PFSK-1 (cell line): ENCODE measurements at regions not wholly inside any gene's neighbourhood (a gene's known extent, or its start where the extent isn't known, plus 50 kb on each side); places are given as distances from the start of the nearest gene placed in this dataset.

ENCODE experiments used
- FOXP2 ChIP-seq: optimal IDR thresholded peaks from 2 replicates; pipeline ENCODE3; 2011; ENCODE audit warnings: borderline replicate concordance, control low read depth, inconsistent platforms; ENCODE audit not compliant: insufficient read depth; ENCODE audit errors: extremely low read length, extremely low read depth
- POLR2AphosphoS5 ChIP-seq: IDR thresholded peaks from 2 replicates; pipeline ENCODE4 v1.6.1; 2012; ENCODE audit warnings: low read depth, mild to moderate bottlenecking, control low read depth, low read length, moderate library complexity
- SIN3A ChIP-seq: IDR thresholded peaks from 2 replicates; pipeline ENCODE4 v1.6.1; 2012; ENCODE audit warnings: mild to moderate bottlenecking, low read length, moderate library complexity, borderline replicate concordance; ENCODE audit not compliant: insufficient read depth
- TAF1 ChIP-seq: IDR thresholded peaks from 2 replicates; pipeline ENCODE4 v1.6.1; 2012; ENCODE audit warnings: low read length, control low read depth, borderline replicate concordance; ENCODE audit not compliant: insufficient read depth
- TF ChIP-seq, protein P1 (sequence below), 2 experiments: IDR thresholded peaks; 2 replicates each; pipeline versions ENCODE4 v1.6.1 to v1.8.0; 2011 to 2012; ENCODE audit warnings: low read depth in 2 of 2, low read length in 2 of 2, control low read depth in 1 of 2, inconsistent platforms in 1 of 2, mild to moderate bottlenecking in 1 of 2, moderate library complexity in 1 of 2; ENCODE audit not compliant: insufficient read depth in 1 of 2

DNA sequence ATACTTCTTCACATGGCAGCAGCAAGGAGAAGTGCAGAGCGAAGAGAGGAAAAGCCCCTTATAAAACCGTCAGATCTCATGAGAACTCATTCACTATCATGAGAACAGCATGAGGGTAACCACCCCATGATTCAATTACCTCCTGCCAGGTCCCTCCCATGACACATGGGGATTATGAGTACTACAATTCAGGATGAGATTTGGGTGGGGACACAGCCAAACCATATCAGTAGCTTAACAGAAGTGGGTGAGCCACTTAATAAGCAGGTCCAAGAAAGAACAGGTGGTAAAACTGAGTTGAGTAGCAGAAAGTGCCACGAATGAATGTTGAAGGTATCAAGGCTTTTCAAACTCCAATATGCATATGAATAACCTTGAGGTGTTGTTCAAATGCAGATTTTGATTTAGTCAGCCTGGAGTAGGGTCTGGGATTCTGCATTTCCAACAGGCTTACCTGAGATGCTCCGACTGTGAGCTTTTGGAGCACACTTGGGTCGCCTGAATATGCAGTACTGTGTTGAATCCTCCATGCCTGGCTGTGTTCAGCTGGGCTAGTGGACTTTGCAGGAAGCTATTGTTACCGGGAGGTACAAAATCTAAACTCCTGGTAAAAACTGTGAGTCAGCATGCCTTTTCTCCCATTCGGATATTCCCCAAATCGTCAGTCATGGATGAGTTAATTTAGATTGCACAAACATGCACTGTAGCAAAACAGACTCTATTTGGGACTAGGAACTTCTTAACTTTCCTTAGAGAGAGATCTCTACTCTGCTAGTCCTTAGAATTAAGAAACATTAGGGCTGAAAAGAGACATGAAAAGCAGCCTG is 69.0 kb upstream of the PRKCQ start:
- TF ChIP-seq, protein P1, sequence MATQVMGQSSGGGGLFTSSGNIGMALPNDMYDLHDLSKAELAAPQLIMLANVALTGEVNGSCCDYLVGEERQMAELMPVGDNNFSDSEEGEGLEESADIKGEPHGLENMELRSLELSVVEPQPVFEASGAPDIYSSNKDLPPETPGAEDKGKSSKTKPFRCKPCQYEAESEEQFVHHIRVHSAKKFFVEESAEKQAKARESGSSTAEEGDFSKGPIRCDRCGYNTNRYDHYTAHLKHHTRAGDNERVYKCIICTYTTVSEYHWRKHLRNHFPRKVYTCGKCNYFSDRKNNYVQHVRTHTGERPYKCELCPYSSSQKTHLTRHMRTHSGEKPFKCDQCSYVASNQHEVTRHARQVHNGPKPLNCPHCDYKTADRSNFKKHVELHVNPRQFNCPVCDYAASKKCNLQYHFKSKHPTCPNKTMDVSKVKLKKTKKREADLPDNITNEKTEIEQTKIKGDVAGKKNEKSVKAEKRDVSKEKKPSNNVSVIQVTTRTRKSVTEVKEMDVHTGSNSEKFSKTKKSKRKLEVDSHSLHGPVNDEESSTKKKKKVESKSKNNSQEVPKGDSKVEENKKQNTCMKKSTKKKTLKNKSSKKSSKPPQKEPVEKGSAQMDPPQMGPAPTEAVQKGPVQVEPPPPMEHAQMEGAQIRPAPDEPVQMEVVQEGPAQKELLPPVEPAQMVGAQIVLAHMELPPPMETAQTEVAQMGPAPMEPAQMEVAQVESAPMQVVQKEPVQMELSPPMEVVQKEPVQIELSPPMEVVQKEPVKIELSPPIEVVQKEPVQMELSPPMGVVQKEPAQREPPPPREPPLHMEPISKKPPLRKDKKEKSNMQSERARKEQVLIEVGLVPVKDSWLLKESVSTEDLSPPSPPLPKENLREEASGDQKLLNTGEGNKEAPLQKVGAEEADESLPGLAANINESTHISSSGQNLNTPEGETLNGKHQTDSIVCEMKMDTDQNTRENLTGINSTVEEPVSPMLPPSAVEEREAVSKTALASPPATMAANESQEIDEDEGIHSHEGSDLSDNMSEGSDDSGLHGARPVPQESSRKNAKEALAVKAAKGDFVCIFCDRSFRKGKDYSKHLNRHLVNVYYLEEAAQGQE (IDR thresholded peaks at IDR 0.05; ENCODE audit: insufficient read depth in 1 of 2, low read depth in 2 of 2, low read length in 2 of 2) = no peak
- TF ChIP-seq FOXP2 = no peak
- TF ChIP-seq POLR2AphosphoS5 = no peak
- no peak for TF ChIP-seq TAF1
- TF ChIP-seq SIN3A = no peak

DNA sequence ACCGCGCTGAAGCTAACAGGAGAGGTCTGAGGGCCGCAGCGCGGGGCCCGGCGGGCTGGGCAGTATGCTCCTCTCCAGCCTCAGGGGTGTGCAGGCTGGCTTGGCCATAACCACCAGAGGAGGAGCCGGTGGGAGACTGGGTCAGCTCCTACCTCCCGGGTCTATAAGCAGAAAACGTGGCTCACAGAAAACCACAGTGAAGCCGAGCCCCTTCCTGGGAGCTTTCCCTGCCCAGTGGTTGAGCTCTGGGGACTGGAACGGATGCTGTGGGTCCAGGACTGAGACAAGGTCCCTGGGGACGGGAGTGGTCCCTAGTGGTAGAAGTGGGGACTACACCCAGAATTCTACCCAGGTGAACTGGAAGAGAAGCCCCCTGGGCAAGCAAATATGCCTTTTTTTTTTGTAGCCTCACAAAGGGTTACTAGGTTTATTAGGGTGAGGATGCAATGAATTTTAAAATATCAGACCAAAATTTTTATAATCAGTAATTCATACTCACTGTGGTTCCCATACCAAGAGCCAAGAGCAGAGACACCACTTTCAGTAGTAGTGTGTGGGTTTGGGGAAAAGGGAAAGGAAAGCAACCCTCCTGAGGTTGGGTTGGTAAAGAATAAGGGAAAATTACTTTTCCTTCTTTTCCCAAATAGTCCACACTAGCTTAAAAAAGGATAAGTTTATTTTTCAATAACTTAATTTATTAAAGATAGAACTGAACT is 67.9 kb upstream of the PRKCQ start:
- TF ChIP-seq, protein P1 (IDR thresholded peaks at IDR 0.05; ENCODE audit: insufficient read depth in 1 of 2, low read depth in 2 of 2, low read length in 2 of 2) = no peak
- TF ChIP-seq TAF1 (no peak), POLR2AphosphoS5 (no peak), SIN3A (no peak), FOXP2 (no peak)

DNA sequence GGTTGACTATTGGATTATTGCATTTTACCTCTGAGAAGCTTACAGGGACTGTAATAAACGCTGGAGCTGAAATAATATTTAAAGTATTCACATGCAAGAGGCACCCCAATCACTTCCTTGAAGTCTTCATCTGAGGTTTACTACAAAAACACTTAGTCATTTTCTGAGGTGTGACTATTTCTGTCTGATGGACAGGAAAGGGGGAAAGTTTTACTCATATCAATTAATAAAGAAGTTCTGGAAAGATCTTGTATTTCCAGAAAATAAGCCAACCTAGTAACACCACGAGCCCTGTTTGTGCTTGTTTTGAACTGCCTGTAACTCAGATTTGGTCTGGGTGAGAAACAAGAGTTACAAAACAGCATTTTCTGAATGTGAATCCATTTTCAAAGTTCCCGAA is 63.9 kb upstream of the PRKCQ start:
- no peak for TF ChIP-seq FOXP2
- TF ChIP-seq SIN3A = no peak
- TF ChIP-seq TAF1 = no peak
- TF ChIP-seq, protein P1 (IDR thresholded peaks at IDR 0.05; ENCODE audit: insufficient read depth in 1 of 2, low read depth in 2 of 2, low read length in 2 of 2) = no peak
- no peak for TF ChIP-seq POLR2AphosphoS5

DNA sequence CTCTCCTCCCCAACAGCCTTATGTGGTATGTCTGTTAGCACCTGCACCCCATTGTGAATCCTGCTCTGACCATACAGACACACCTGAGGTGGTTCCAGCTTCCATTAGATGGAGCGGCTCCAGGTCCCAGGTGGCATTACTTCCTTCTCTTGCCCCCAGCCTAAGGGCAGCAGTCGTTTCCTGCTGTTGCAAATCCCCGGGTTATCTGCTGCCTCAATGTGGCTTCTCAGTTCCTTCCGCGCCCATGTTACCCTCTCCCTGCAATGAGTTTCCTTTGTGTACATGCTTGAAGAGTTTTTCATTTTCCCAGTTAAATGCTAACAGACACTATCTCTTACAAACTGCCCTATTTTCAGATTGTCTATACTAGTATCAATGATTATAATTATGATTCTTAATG is 62.8 kb upstream of the PRKCQ start:
- TF ChIP-seq, protein P1 (IDR thresholded peaks at IDR 0.05; ENCODE audit: insufficient read depth in 1 of 2, low read depth in 2 of 2, low read length in 2 of 2) = no peak
- TF ChIP-seq TAF1 = no peak
- no peak for TF ChIP-seq FOXP2
- TF ChIP-seq SIN3A = no peak
- no peak for TF ChIP-seq POLR2AphosphoS5
